ENCODE measurements at regions not wholly inside any gene's neighbourhood (a gene's known extent, or its start where the extent isn't known, plus 50 kb on each side); places are given as distances from the start of the nearest gene placed in this dataset.
"Not testable (repeated sequence)": the region's sequence is repeated elsewhere in the genome, so short reads cannot be mapped to it uniquely, and the experiment has no call there.

- DNase-seq (ENCODE audit: low read depth, low spot score): no peak
These were observed 289.7 kb upstream of the VSTM2A start for GRCh38 chr7:54252256-54253035.

GRCh38 chr7:54253036-54253373 is 289.2 kb upstream of the VSTM2A start:
- no peak for DNase-seq (ENCODE audit: low read depth, low spot score)

GRCh38 chr7:54255242-54255641 is 286.9 kb upstream of the VSTM2A start:
- no peak for DNase-seq (ENCODE audit: low read depth, low spot score)

GRCh38 chr7:54259185-54259584 is 283.0 kb upstream of the VSTM2A start:
- no peak for DNase-seq (ENCODE audit: low read depth, low spot score)

GRCh38 chr7:54260941-54261371 is 281.2 kb upstream of the VSTM2A start:
- DNase-seq (ENCODE audit: low read depth, low spot score): peak; percentile 65

GRCh38 chr7:54278847-54279246 is 263.3 kb upstream of the VSTM2A start:
- DNase-seq (ENCODE audit: low read depth, low spot score): no peak

GRCh38 chr7:54292171-54292925 is 249.8 kb upstream of the VSTM2A start:
- DNase-seq (ENCODE audit: low read depth, low spot score): no peak

GRCh38 chr7:54299426-54299825 is 242.7 kb upstream of the VSTM2A start:
- no peak for DNase-seq (ENCODE audit: low read depth, low spot score)

GRCh38 chr7:54315955-54316354 is 226.2 kb upstream of the VSTM2A start:
- not testable (repeated sequence) for DNase-seq (ENCODE audit: low read depth, low spot score)

- DNase-seq (ENCODE audit: low read depth, low spot score): peak; percentile 1
These were observed 215.5 kb upstream of the VSTM2A start for GRCh38 chr7:54326592-54327167.

GRCh38 chr7:54330216-54330800 is 211.9 kb upstream of the VSTM2A start:
- DNase-seq (ENCODE audit: low read depth, low spot score): no peak

GRCh38 chr7:54331311-54331710 is 210.9 kb upstream of the VSTM2A start:
- DNase-seq (ENCODE audit: low read depth, low spot score): no peak

- no peak for DNase-seq (ENCODE audit: low read depth, low spot score)
These were observed 209.9 kb upstream of the VSTM2A start for GRCh38 chr7:54332301-54332700.

- no peak for DNase-seq (ENCODE audit: low read depth, low spot score)
These were observed 208.2 kb upstream of the VSTM2A start for GRCh38 chr7:54333952-54334351.

- peak; percentile 9 for DNase-seq (ENCODE audit: low read depth, low spot score)
These were observed 205.4 kb upstream of the VSTM2A start for GRCh38 chr7:54336800-54337199.

- no peak for DNase-seq (ENCODE audit: low read depth, low spot score)
These were observed 204.7 kb upstream of the VSTM2A start for GRCh38 chr7:54337466-54337865.

- no peak for DNase-seq (ENCODE audit: low read depth, low spot score)
These were observed 203.9 kb upstream of the VSTM2A start for GRCh38 chr7:54338319-54338718.

GRCh38 chr7:54339073-54339472 is 203.1 kb upstream of the VSTM2A start:
- no peak for DNase-seq (ENCODE audit: low read depth, low spot score)

- DNase-seq (ENCODE audit: low read depth, low spot score): no peak
These were observed 199.7 kb upstream of the VSTM2A start for GRCh38 chr7:54342458-54342857.

- DNase-seq (ENCODE audit: low read depth, low spot score): no peak
These were observed 198.7 kb upstream of the VSTM2A start for GRCh38 chr7:54343511-54343910.

GRCh38 chr7:54345746-54346145 is 196.4 kb upstream of the VSTM2A start:
- DNase-seq (ENCODE audit: low read depth, low spot score): peak; percentile 54

- peak; percentile 77 for DNase-seq (ENCODE audit: low read depth, low spot score)
These were observed 192.9 kb upstream of the VSTM2A start for GRCh38 chr7:54349229-54349628.
